Suprapubic skin (tissue), 4 donors: ENCODE measurements at regions not wholly inside any gene's neighbourhood (a gene's known extent, or its start where the extent isn't known, plus 50 kb on each side); places are given as distances from the start of the nearest gene placed in this dataset.

Experiments
- EP300 ChIP-seq: sonication (generic); formaldehyde crosslinking; IDR thresholded peaks from one replicate; pipeline ENCODE4 v1.6.1; 2017; ENCODE audit warnings: antibody characterized with exemption
- POLR2A ChIP-seq, 2 donors: fragments of 450-650 bp; IDR thresholded peaks; one replicate each; pipeline ENCODE4 v1.6.1; 2017; ENCODE audit warnings: antibody characterized with exemption in 2 of 2, mild to moderate bottlenecking in 2 of 2, moderate library complexity in 2 of 2
- POLR2AphosphoS5 ChIP-seq, 3 donors: sonication (generic); formaldehyde crosslinking; IDR thresholded peaks; one replicate each; pipeline ENCODE4 v1.6.1; 2017; ENCODE audit warnings: antibody characterized with exemption in 3 of 3
- TF ChIP-seq, protein P1 (sequence below), 2 donors: fragments of 200-600 bp in 1 of 2; fragments of 450-650 bp in 1 of 2; sonication (generic) in 1 of 2; IDR thresholded peaks; one replicate each; pipeline ENCODE4 v1.5.1; 2016 to 2019; ENCODE audit warnings: antibody characterized with exemption in 2 of 2, mild to moderate bottlenecking in 1 of 2, moderate library complexity in 1 of 2

DNA sequence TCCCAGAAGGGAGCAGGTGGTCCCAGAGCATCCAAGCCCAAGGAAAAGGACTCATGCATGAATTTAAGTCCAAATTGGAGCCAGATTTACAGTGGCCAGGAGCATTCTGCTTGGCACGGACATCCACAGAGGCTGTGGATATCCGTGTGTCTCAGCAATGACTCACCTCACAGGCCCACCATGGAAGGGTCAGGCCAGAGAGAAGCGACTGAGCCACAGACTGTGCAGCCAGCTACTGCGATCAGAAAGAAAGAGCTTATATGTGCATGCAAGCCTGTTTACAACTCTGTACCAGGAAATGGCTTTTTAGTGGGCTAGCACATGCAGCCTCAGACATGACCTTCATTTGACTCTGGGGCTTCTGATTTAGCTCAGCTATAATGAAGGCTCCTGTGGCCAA lies 231.0 kb downstream of the C16orf95 start:
- no peak for TF ChIP-seq POLR2AphosphoS5 (IDR thresholded peaks at IDR 0.05)
- TF ChIP-seq EP300, result no peak
- TF ChIP-seq, protein P1, sequence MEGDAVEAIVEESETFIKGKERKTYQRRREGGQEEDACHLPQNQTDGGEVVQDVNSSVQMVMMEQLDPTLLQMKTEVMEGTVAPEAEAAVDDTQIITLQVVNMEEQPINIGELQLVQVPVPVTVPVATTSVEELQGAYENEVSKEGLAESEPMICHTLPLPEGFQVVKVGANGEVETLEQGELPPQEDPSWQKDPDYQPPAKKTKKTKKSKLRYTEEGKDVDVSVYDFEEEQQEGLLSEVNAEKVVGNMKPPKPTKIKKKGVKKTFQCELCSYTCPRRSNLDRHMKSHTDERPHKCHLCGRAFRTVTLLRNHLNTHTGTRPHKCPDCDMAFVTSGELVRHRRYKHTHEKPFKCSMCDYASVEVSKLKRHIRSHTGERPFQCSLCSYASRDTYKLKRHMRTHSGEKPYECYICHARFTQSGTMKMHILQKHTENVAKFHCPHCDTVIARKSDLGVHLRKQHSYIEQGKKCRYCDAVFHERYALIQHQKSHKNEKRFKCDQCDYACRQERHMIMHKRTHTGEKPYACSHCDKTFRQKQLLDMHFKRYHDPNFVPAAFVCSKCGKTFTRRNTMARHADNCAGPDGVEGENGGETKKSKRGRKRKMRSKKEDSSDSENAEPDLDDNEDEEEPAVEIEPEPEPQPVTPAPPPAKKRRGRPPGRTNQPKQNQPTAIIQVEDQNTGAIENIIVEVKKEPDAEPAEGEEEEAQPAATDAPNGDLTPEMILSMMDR (IDR thresholded peaks at IDR 0.05), result no peak
- TF ChIP-seq POLR2A (IDR thresholded peaks at IDR 0.05), result no peak
